Thoracic aorta (tissue), 2 donors: ENCODE measurements at regions not wholly inside any gene's neighbourhood (a gene's known extent, or its start where the extent isn't known, plus 50 kb on each side); places are given as distances from the start of the nearest gene placed in this dataset.

Experiments used
- ATAC-seq: fragments of 150-250 bp; one replicate; pipeline ENCODE4 v1.8.0; 2017; ENCODE audit warnings: low read depth; ENCODE audit not compliant: insufficient number of reproducible peaks, low FRiP score
- DNase-seq: peaks from one replicate; pipeline ENCODE4 v3.0.0-alpha.2; 2020; ENCODE audit warnings: low spot score
- H3K27ac ChIP-seq, 2 donors: fragments of 200-600 bp; sonication (generic); 1 replicate in 1 of 2; 2 replicates in 1 of 2; pipeline ENCODE4 v1.5.1; 2016; ENCODE audit warnings: mild to moderate bottlenecking in 2 of 2, moderate library complexity in 2 of 2
- H3K27me3 ChIP-seq: fragments of 200-600 bp; sonication (generic); replicated peaks from 2 replicates; pipeline ENCODE4 v1.6.0; 2016; ENCODE audit warnings: mild to moderate bottlenecking; ENCODE audit not compliant: insufficient read depth
- H3K36me3 ChIP-seq: fragments of 200-600 bp; sonication (generic); one replicate; pipeline ENCODE4 v1.5.1; 2016
- H3K4me1 ChIP-seq, 2 donors: fragments of 200-600 bp; sonication (generic); 1 replicate in 1 of 2; 2 replicates in 1 of 2; pipeline versions ENCODE4 v1.5.1 to v1.6.0; 2016; ENCODE audit warnings: low read depth in 2 of 2, mild to moderate bottlenecking in 1 of 2; ENCODE audit not compliant: control insufficient read depth in 1 of 2
- H3K4me3 ChIP-seq: fragments of 200-600 bp; sonication (generic); 2 replicates; pipeline ENCODE4 v1.5.1; 2016; ENCODE audit warnings: mild to moderate bottlenecking
- H3K9me3 ChIP-seq: fragments of 200-600 bp; sonication (generic); 2 replicates; pipeline ENCODE4 v1.5.1; 2016
- CTCF ChIP-seq: fragments of 200-600 bp; sonication (generic); IDR thresholded peaks from one replicate; pipeline ENCODE4 v1.5.1; 2019; ENCODE audit warnings: antibody characterized with exemption

- Histone ChIP-seq H3K27ac (no peak overlapping the region), H3K4me3 (no peak overlapping the region), H3K9me3 (no peaks in the 10 kb centered on the region), H3K36me3 (no peaks in the 10 kb centered on the region), H3K4me1 (peaks cover 0 to 5% of the 10 kb centered on the region in 2 donors), H3K27me3 (no peaks in the 10 kb centered on the region)
- no peak for TF ChIP-seq CTCF
- DNase-seq (no peak), ATAC-seq (no peak)
These were observed 1061.0 kb downstream of the NR2F1-AS1 start for GRCh38 chr5:92519811-92520632.

- ATAC-seq = no peak
- no peak for DNase-seq
- Histone ChIP-seq H3K36me3 (no peaks in the 10 kb centered on the region), H3K9me3 (no peaks in the 10 kb centered on the region), H3K4me1 (peaks cover 0 to 5% of the 10 kb centered on the region in 2 donors), H3K4me3 (no peak overlapping the region), H3K27ac (no peak overlapping the region), H3K27me3 (no peaks in the 10 kb centered on the region)
- peak; percentile 36 for TF ChIP-seq CTCF
These were observed 1062.6 kb downstream of the NR2F1-AS1 start for GRCh38 chr5:92518318-92518904.

- Histone ChIP-seq H3K27me3 (no peaks in the 10 kb centered on the region), H3K4me3 (no peak overlapping the region), H3K36me3 (no peaks in the 10 kb centered on the region), H3K9me3 (peaks cover 9% of the 10 kb centered on the region), H3K27ac (no peak overlapping the region), H3K4me1 (peaks cover 0 to 5% of the 10 kb centered on the region in 2 donors)
- ATAC-seq (no peak), DNase-seq (no peak)
- no peak for TF ChIP-seq CTCF
These were observed 1066.1 kb downstream of the NR2F1-AS1 start for GRCh38 chr5:92514896-92515295.

DNA sequence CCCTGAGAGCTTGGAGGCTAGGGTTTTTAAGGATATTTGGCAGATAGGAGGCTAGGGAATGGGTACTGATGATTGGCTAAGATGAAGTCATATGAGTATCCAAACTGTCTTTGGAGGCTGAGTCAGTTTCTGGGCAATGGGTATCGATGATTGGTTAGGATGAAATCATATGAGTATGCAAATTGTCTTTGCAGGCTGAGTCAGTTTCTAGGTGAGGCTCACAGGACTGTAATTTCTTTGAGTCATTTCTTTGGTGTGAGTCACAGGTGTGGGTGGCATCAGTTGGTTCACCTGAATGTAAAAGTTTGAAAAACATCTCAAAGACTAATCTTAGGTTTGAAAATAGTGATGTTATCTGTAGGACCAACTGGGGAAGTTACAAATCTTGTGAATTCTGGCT lies 1068.0 kb downstream of the NR2F1-AS1 start:
- H3K27me3 ChIP-seq = no peaks in the 10 kb centered on the region
- ATAC-seq (no peak), DNase-seq (no peak)
- TF ChIP-seq CTCF = no peak
- H3K36me3 ChIP-seq = no peaks in the 10 kb centered on the region
- H3K27ac ChIP-seq = no peak overlapping the region
- peaks cover 14% of the 10 kb centered on the region for H3K9me3 ChIP-seq
- no peak overlapping the region for H3K4me3 ChIP-seq
- no peaks in the 10 kb centered on the region for H3K4me1 ChIP-seq

DNA sequence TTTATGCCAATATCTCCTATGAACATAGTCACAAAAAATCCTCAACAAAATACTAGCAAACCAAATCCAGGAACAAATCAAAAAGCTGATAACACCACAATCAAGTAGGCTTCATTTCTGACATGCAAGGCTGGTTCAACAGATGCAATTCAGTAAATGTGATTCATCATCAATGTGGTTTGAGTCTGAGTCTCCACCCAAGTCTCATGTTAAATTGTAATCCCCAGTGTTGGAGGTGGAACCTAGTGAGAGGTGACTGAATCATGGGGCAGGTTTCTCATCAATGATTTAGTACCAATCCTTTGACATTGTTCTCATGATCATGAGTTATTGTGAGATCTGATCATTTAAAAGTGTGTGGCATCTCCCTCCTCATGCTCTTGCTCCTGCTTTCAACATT lies 1072.7 kb downstream of the NR2F1-AS1 start:
- no peak overlapping the region for H3K4me3 ChIP-seq
- H3K27ac ChIP-seq = no peak overlapping the region
- no peak for ATAC-seq
- H3K36me3 ChIP-seq = no peaks in the 10 kb centered on the region
- TF ChIP-seq CTCF = no peak
- H3K4me1 ChIP-seq = no peaks in the 10 kb centered on the region
- peaks cover 14% of the 10 kb centered on the region for H3K9me3 ChIP-seq
- no peak for DNase-seq
- H3K27me3 ChIP-seq = no peaks in the 10 kb centered on the region
